ENCODE measurements at regions not wholly inside any gene's neighbourhood (a gene's known extent, or its start where the extent isn't known, plus 50 kb on each side); places are given as distances from the start of the nearest gene placed in this dataset.

DNA sequence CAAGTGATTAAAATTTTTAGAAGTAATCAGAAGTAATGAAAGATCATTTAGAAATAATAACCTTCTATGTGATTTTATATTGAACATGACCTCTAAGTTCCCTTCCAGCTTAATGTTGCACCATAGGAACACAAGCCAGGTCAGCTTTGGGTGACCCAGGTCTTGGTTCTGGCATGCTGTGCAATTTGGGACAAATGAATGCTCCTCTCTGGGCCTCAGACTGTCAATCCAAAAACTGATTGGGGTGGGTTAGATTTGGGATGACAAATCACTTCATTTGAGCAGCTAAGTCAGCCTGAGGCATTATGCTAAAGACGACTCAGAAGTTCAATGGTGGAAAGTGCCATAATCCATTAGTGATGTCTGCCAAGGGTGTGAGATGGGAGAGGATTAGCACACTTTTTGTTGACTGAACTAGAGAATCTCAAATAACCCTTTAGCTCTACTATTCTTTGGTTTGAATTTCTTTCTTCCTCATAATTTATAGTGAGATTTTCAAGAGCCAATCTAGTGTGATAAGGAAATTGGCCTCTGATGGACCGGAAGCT lies 60.7 kb upstream of the BOD1 start:
- TF ChIP-seq, protein P1, sequence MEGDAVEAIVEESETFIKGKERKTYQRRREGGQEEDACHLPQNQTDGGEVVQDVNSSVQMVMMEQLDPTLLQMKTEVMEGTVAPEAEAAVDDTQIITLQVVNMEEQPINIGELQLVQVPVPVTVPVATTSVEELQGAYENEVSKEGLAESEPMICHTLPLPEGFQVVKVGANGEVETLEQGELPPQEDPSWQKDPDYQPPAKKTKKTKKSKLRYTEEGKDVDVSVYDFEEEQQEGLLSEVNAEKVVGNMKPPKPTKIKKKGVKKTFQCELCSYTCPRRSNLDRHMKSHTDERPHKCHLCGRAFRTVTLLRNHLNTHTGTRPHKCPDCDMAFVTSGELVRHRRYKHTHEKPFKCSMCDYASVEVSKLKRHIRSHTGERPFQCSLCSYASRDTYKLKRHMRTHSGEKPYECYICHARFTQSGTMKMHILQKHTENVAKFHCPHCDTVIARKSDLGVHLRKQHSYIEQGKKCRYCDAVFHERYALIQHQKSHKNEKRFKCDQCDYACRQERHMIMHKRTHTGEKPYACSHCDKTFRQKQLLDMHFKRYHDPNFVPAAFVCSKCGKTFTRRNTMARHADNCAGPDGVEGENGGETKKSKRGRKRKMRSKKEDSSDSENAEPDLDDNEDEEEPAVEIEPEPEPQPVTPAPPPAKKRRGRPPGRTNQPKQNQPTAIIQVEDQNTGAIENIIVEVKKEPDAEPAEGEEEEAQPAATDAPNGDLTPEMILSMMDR (IDR thresholded peaks at IDR 0.05): no peak
- no peak for TF ChIP-seq POLR2A (IDR thresholded peaks at IDR 0.05)
- TF ChIP-seq EP300 (IDR thresholded peaks at IDR 0.05): no peak
